ENCODE measurements at regions not wholly inside any gene's neighbourhood (a gene's known extent, or its start where the extent isn't known, plus 50 kb on each side); places are given as distances from the start of the nearest gene placed in this dataset.

- TF ChIP-seq RAD51 (IDR thresholded peaks at IDR 0.05) (no peak), NFYA (IDR thresholded peaks at IDR 0.05; ENCODE audit: borderline replicate concordance, low read depth, low read length) (no peak)
- TF ChIP-seq, protein P1, sequence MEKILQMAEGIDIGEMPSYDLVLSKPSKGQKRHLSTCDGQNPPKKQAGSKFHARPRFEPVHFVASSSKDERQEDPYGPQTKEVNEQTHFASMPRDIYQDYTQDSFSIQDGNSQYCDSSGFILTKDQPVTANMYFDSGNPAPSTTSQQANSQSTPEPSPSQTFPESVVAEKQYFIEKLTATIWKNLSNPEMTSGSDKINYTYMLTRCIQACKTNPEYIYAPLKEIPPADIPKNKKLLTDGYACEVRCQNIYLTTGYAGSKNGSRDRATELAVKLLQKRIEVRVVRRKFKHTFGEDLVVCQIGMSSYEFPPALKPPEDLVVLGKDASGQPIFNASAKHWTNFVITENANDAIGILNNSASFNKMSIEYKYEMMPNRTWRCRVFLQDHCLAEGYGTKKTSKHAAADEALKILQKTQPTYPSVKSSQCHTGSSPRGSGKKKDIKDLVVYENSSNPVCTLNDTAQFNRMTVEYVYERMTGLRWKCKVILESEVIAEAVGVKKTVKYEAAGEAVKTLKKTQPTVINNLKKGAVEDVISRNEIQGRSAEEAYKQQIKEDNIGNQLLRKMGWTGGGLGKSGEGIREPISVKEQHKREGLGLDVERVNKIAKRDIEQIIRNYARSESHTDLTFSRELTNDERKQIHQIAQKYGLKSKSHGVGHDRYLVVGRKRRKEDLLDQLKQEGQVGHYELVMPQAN (conservative IDR thresholded peaks at IDR 0.05) = no peak
- ATAC-seq (no peak), FAIRE-seq (no peak), DNase-seq (ENCODE audit: low read depth, low spot score) (no peak)
- no TSS peak for BruUV-seq (replicated peaks)
- no peak overlapping the region for H3K4me3 ChIP-seq
- no peak overlapping the region for H3K4me2 ChIP-seq (ENCODE audit: control insufficient read depth, insufficient read depth)
- no peaks in the 10 kb centered on the region for H3K9me3 ChIP-seq (replicated peaks; ENCODE audit: control insufficient read depth, insufficient read depth, low read length)
- no peak overlapping the region for H3K27ac ChIP-seq (ENCODE audit: control insufficient read depth, insufficient read depth)
- ChIA-PET CTCF (no interaction called here), RAD21 (ENCODE audit: unreplicated experiment) (interaction anchor here (0.6 kb wide), 1 partner anchor 750 kb away, joined by 4 read pairs; no protein-coding TSS in a partner anchor), SMC1A (ENCODE audit: uncharacterized antibody, unreplicated experiment) (no interaction called here), POLR2A (no interaction called here)
- in situ Hi-C loops (cut with MboI) = no loop called here
- H3K4me1 ChIP-seq (ENCODE audit: control insufficient read depth, insufficient read depth, low read length) = no peaks in the 10 kb centered on the region
- no peak overlapping the region for H2AFZ ChIP-seq (ENCODE audit: control insufficient read depth, low read depth, low read length)
- H3K79me2 ChIP-seq (ENCODE audit: control insufficient read depth, insufficient read depth, low read length) = no peaks in the 10 kb centered on the region
- WGBS (ENCODE audit: insufficient coverage, insufficient replicate concordance, low lambda C conversion rate, missing lambda C conversion rate) = 50% methylated on average over 19 of the region's 19 CpGs
- intact Hi-C loops (cut with micrococcal nuclease; ENCODE audit: unreplicated experiment) = no loop called here
- H4K20me1 ChIP-seq (ENCODE audit: control insufficient read depth, insufficient read depth) = no peaks in the 10 kb centered on the region
- no peak overlapping the region for H3K9ac ChIP-seq (ENCODE audit: control insufficient read depth, insufficient read depth, low read length)
- no peaks in the 10 kb centered on the region for H3K27me3 ChIP-seq (replicated peaks in 1 of 2; ENCODE audit: control insufficient read depth in 2 of 2, insufficient read depth in 2 of 2, low read length in 1 of 2)
- no peaks in the 10 kb centered on the region for H3K36me3 ChIP-seq (ENCODE audit: control insufficient read depth in 2 of 2, insufficient read depth in 2 of 2, low read length in 1 of 2)
Measured at GRCh38 chr4:182175788-182176519, 67.2 kb upstream of the TENM3 start.

- ChIA-PET CTCF (no interaction called here), RAD21 (ENCODE audit: unreplicated experiment) (no interaction called here), SMC1A (ENCODE audit: uncharacterized antibody, unreplicated experiment) (no interaction called here), POLR2A (no interaction called here)
- in situ Hi-C loops (cut with MboI) (no loop called here), intact Hi-C loops (cut with micrococcal nuclease; ENCODE audit: unreplicated experiment) (no loop called here)
- H3K27ac ChIP-seq (ENCODE audit: control insufficient read depth, insufficient read depth) = no peak overlapping the region
- H3K9ac ChIP-seq (ENCODE audit: control insufficient read depth, insufficient read depth, low read length) = no peak overlapping the region
- no peak overlapping the region for H2AFZ ChIP-seq (ENCODE audit: control insufficient read depth, low read depth, low read length)
- BruUV-seq (replicated peaks) = no TSS peak
- H3K27me3 ChIP-seq (replicated peaks in 1 of 2; ENCODE audit: control insufficient read depth in 2 of 2, insufficient read depth in 2 of 2, low read length in 1 of 2) = no peaks in the 10 kb centered on the region
- H3K4me2 ChIP-seq (ENCODE audit: control insufficient read depth, insufficient read depth) = no peak overlapping the region
- WGBS (ENCODE audit: insufficient coverage, insufficient replicate concordance, low lambda C conversion rate, missing lambda C conversion rate) = 28% methylated on average over 6 of the region's 6 CpGs
- no peaks in the 10 kb centered on the region for H3K4me1 ChIP-seq (ENCODE audit: control insufficient read depth, insufficient read depth, low read length)
- DNase-seq (ENCODE audit: low read depth, low spot score) (no peak), ATAC-seq (no peak), FAIRE-seq (no peak)
- no peaks in the 10 kb centered on the region for H3K9me3 ChIP-seq (replicated peaks; ENCODE audit: control insufficient read depth, insufficient read depth, low read length)
- no peaks in the 10 kb centered on the region for H3K79me2 ChIP-seq (ENCODE audit: control insufficient read depth, insufficient read depth, low read length)
- H3K36me3 ChIP-seq (ENCODE audit: control insufficient read depth in 2 of 2, insufficient read depth in 2 of 2, low read length in 1 of 2) = no peaks in the 10 kb centered on the region
- H3K4me3 ChIP-seq = no peak overlapping the region
- H4K20me1 ChIP-seq (ENCODE audit: control insufficient read depth, insufficient read depth) = no peaks in the 10 kb centered on the region
- TF ChIP-seq SREBF2 (IDR thresholded peaks at IDR 0.05; ENCODE audit: low read length) (no peak), YY1 (IDR thresholded peaks at IDR 0.05; ENCODE audit: low read depth, low read length) (no peak), BHLHE40 (IDR thresholded peaks at IDR 0.05; ENCODE audit: borderline replicate concordance in 1 of 2, low read depth in 2 of 2, low read length in 1 of 2) (no peak), NR2F1 (conservative IDR thresholded peaks at IDR 0.05) (no peak), RCOR1 (conservative IDR thresholded peaks at IDR 0.05; ENCODE audit: low read depth, low read length) (no peak)
- TF ChIP-seq, protein P2, sequence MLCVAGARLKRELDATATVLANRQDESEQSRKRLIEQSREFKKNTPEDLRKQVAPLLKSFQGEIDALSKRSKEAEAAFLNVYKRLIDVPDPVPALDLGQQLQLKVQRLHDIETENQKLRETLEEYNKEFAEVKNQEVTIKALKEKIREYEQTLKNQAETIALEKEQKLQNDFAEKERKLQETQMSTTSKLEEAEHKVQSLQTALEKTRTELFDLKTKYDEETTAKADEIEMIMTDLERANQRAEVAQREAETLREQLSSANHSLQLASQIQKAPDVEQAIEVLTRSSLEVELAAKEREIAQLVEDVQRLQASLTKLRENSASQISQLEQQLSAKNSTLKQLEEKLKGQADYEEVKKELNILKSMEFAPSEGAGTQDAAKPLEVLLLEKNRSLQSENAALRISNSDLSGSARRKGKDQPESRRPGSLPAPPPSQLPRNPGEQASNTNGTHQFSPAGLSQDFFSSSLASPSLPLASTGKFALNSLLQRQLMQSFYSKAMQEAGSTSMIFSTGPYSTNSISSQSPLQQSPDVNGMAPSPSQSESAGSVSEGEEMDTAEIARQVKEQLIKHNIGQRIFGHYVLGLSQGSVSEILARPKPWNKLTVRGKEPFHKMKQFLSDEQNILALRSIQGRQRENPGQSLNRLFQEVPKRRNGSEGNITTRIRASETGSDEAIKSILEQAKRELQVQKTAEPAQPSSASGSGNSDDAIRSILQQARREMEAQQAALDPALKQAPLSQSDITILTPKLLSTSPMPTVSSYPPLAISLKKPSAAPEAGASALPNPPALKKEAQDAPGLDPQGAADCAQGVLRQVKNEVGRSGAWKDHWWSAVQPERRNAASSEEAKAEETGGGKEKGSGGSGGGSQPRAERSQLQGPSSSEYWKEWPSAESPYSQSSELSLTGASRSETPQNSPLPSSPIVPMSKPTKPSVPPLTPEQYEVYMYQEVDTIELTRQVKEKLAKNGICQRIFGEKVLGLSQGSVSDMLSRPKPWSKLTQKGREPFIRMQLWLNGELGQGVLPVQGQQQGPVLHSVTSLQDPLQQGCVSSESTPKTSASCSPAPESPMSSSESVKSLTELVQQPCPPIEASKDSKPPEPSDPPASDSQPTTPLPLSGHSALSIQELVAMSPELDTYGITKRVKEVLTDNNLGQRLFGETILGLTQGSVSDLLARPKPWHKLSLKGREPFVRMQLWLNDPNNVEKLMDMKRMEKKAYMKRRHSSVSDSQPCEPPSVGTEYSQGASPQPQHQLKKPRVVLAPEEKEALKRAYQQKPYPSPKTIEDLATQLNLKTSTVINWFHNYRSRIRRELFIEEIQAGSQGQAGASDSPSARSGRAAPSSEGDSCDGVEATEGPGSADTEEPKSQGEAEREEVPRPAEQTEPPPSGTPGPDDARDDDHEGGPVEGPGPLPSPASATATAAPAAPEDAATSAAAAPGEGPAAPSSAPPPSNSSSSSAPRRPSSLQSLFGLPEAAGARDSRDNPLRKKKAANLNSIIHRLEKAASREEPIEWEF (IDR thresholded peaks at IDR 0.05; ENCODE audit: insufficient replicate concordance, low read depth, low read length) = no peak
Measured at GRCh38 chr4:182177166-182177565, 66.0 kb upstream of the TENM3 start.

Measured in GM12878 (cell line).